A673 (cell line): ENCODE measurements at regions not wholly inside any gene's neighbourhood (a gene's known extent, or its start where the extent isn't known, plus 50 kb on each side); places are given as distances from the start of the nearest gene placed in this dataset.

ENCODE experiments used
- CTCF ChIP-seq: fragments of 300-800, 200-600 bp; sonication (generic); conservative IDR thresholded peaks from 2 replicates; pipeline ENCODE4 v1.5.1; 2017; ENCODE audit warnings: low read depth, mild to moderate bottlenecking, antibody characterized with exemption, low read length, moderate library complexity, mixed read lengths
- EZH2 ChIP-seq: fragments of 200-600 bp; sonication (generic); IDR thresholded peaks from 2 replicates; pipeline ENCODE4 v1.6.1; 2017; ENCODE audit warnings: borderline replicate concordance, low read depth, mild to moderate bottlenecking, mixed read lengths, antibody characterized with exemption, low read length; ENCODE audit not compliant: poor library complexity, severe bottlenecking

- TF ChIP-seq EZH2 (no peak), CTCF (no peak)
Observed at GRCh38 chr16:14364386-14365199, 265.5 kb downstream of the PARN start.
